CD8-positive, alpha-beta memory T cell (primary cell): ENCODE measurements at regions not wholly inside any gene's neighbourhood (a gene's known extent, or its start where the extent isn't known, plus 50 kb on each side); places are given as distances from the start of the nearest gene placed in this dataset.

ENCODE experiments used
- CTCF ChIA-PET: fragments of 350-600 bp; sonication (Branson Sonifier 250); formaldehyde crosslinking; loops from one replicate; lab custom pipeline; 2021; ENCODE audit warnings: antibody characterized with exemption; lab: Charles Lee
- POLR2A ChIA-PET: fragments of 350-600 bp; sonication (Branson Sonifier 250); formaldehyde crosslinking; loops from one replicate; lab custom pipeline; 2021; ENCODE audit warnings: antibody characterized with exemption; lab: Charles Lee
- DNase-seq, 5 donors: peaks; one replicate each; pipeline versions ENCODE4 v3.0.0 to v3.0.0-alpha.2; 2020 to 2022; ENCODE audit warnings: mixed read lengths in 1 of 5
- H3K27ac ChIP-seq: one replicate; pipeline ENCODE4 v1.7.0; 2013; ENCODE audit warnings: low read depth, mild to moderate bottlenecking, low read length, moderate library complexity
- H3K27me3 ChIP-seq: 2 replicates; pipeline ENCODE4 v1.7.0; 2013; ENCODE audit warnings: low read length, mild to moderate bottlenecking; ENCODE audit not compliant: insufficient read depth, poor library complexity, severe bottlenecking
- H3K36me3 ChIP-seq: 2 replicates; pipeline ENCODE4 v1.7.0; 2013; ENCODE audit warnings: mild to moderate bottlenecking, low read length, moderate library complexity; ENCODE audit not compliant: insufficient read depth
- H3K4me1 ChIP-seq: 2 replicates; pipeline ENCODE4 v1.7.0; 2013; ENCODE audit warnings: mild to moderate bottlenecking, low read length, moderate library complexity; ENCODE audit not compliant: insufficient read depth
- H3K4me3 ChIP-seq: 2 replicates; pipeline ENCODE4 v1.7.0; 2013; ENCODE audit warnings: mild to moderate bottlenecking, low read length
- H3K9me3 ChIP-seq: 2 replicates; pipeline ENCODE4 v1.7.0; 2013; ENCODE audit warnings: mild to moderate bottlenecking, low read length
- H3K27ac Mint-ChIP-seq, 8 donors: one replicate each; pipeline ENCODE4 v1.8.0; 2020 to 2021; ENCODE audit warnings: mixed read lengths in 8 of 8, mild to moderate bottlenecking in 6 of 8, inconsistent platforms in 3 of 8, moderate library complexity in 3 of 8
- H3K27me3 Mint-ChIP-seq, 2 donors: one replicate each; pipeline ENCODE4 v1.8.0; 2020 to 2021; ENCODE audit warnings: mixed read lengths in 2 of 2, mild to moderate bottlenecking in 1 of 2, moderate library complexity in 1 of 2
- H3K36me3 Mint-ChIP-seq, 3 donors: one replicate each; pipeline ENCODE4 v1.8.0; 2020 to 2021; ENCODE audit warnings: mixed read lengths in 3 of 3, inconsistent platforms in 1 of 3, mild to moderate bottlenecking in 1 of 3
- H3K4me1 Mint-ChIP-seq, 3 donors: one replicate each; pipeline ENCODE4 v1.8.0; 2020 to 2021; ENCODE audit warnings: mixed read lengths in 3 of 3, inconsistent platforms in 1 of 3, mild to moderate bottlenecking in 1 of 3
- H3K4me3 Mint-ChIP-seq, 7 donors: one replicate each; pipeline ENCODE4 v1.8.0; 2020 to 2021; ENCODE audit warnings: mixed read lengths in 7 of 7, mild to moderate bottlenecking in 6 of 7, moderate library complexity in 4 of 7, inconsistent platforms in 2 of 7
- H3K9me3 Mint-ChIP-seq, 5 donors: one replicate each; pipeline ENCODE4 v1.8.0; 2020 to 2022; ENCODE audit warnings: mixed read lengths in 5 of 5, mild to moderate bottlenecking in 3 of 5, moderate library complexity in 2 of 5, inconsistent platforms in 1 of 5

DNA sequence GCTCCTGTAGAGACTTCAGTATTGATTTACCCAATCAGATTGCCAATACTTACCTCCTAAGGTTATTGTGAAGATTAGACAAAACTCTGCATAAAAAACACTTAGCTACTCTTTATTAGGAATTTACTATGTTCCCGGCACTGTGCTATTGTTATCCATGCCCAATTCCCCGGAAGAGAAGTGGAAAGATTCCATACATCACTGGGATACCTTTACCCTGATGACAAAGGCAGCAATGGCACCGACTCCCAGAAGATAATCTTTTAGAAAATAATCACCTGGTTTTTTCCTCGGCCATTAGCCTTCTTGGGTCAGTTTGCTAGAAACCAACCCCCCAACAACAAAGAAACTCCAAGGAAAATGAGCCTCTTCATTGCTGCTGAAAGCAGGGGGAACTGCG lies 226.0 kb downstream of the SNX18 start:
- Mint-ChIP-seq H3K27ac (peak overlapping the region in 7 of 8 donors; percentile 14 to 93 (median 71)), H3K4me1 (peaks cover 38 to 57% (median 51%) of the 10 kb centered on the region in 3 donors), H3K9me3 (no peaks in the 10 kb centered on the region), H3K36me3 (peaks cover 0 to under 1% (median 0%) of the 10 kb centered on the region in 3 donors), H3K4me3 (peak overlapping the region in 3 of 7 donors; percentile 24 to 77 (median 37)), H3K27me3 (peaks cover 0 to 2% of the 10 kb centered on the region in 2 donors)
- DNase-seq = no peak
- Histone ChIP-seq H3K27me3 (no peaks in the 10 kb centered on the region), H3K36me3 (no peaks in the 10 kb centered on the region), H3K4me3 (no peak overlapping the region), H3K4me1 (peaks cover 37% of the 10 kb centered on the region), H3K27ac (peak overlapping the region; percentile 8), H3K9me3 (no peaks in the 10 kb centered on the region)
- POLR2A ChIA-PET = interaction anchor here (0.6 to 2.0 kb wide), 3 partner anchors 15 to 133 kb away, joined by 3 to 9 read pairs (median 7); no protein-coding TSS in a partner anchor
- CTCF ChIA-PET = interaction anchor here (0.8 to 2.2 kb wide), 11 partner anchors 9 to 226 kb away, joined by 3 to 10 read pairs (median 5); partner anchors contain the start of gene SNX18

DNA sequence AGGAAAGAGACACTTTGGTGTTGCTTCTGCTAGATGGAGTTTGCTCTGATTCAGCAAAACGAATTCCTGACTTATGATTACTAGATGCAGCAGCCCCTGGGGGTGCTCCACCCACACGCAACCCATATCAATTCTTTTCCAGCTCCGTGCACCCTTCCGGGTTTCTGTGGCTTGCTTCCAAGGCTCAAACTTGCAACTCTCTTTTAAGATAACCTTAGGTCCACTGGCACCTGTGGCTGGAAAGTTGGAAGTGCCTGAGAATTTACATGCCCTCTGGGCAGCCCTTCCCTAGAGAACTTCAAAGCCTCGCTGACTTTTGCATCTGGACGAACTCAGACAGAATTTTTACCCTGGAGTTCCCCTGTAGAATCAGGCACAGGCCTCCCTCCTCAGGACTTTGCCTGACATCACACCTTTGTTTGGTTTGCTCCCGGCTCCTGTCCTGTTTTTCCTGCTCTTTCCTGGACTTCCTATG lies 224.9 kb downstream of the SNX18 start:
- Histone ChIP-seq H3K4me3 (peak overlapping the region; percentile 9), H3K27me3 (no peaks in the 10 kb centered on the region), H3K4me1 (peaks cover 37% of the 10 kb centered on the region), H3K9me3 (no peaks in the 10 kb centered on the region), H3K36me3 (no peaks in the 10 kb centered on the region), H3K27ac (no peak overlapping the region)
- ChIA-PET CTCF (interaction anchor here (1.2 kb wide), 2 partner anchors 9 to 224 kb away, joined by 3 read pairs; partner anchors contain the start of gene SNX18), POLR2A (no interaction called here)
- Mint-ChIP-seq H3K4me1 (peaks cover 41 to 61% (median 56%) of the 10 kb centered on the region in 3 donors), H3K9me3 (no peaks in the 10 kb centered on the region), H3K27me3 (peaks cover 0 to 4% of the 10 kb centered on the region in 2 donors), H3K27ac (peak overlapping the region in 2 of 8 donors; percentile 26 to 48), H3K36me3 (peaks cover 0 to 3% (median 0%) of the 10 kb centered on the region in 3 donors), H3K4me3 (peak overlapping the region in 1 of 7 donors; percentile 46)
- DNase-seq = no peak

DNA sequence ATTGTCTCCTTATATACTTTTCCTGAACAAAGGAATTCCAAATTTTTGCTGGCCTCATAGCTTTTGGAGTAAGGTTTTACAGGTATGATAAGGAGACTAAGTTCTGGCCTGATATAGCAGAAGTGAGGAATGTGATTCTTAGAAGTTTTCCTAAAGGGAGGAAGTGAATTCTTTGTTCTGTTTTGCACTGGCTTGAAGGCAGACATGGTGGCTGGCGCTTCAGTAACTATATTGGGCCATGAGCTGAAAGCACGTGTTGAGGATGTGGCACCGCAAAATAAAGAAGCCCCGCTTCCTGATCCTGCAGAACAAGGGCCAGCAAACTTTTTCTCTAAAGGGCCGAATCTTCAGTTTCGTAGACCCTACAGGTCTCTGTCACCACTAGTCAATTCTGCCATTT lies 224.2 kb downstream of the SNX18 start:
- DNase-seq = no peak
- CTCF ChIA-PET = interaction anchor here (1.2 kb wide), 2 partner anchors 8 to 224 kb away, joined by 3 read pairs; partner anchors contain the start of gene SNX18
- H3K27me3 Mint-ChIP-seq = peaks cover 0 to 4% of the 10 kb centered on the region in 2 donors
- H3K4me1 Mint-ChIP-seq = peaks cover 41 to 61% (median 56%) of the 10 kb centered on the region in 3 donors
- H3K4me1 ChIP-seq = peaks cover 37% of the 10 kb centered on the region
- no peak overlapping the region for H3K27ac Mint-ChIP-seq
- no peak overlapping the region for H3K4me3 ChIP-seq
- no peak overlapping the region for H3K27ac ChIP-seq
- no peaks in the 10 kb centered on the region for H3K27me3 ChIP-seq
- H3K4me3 Mint-ChIP-seq = no peak overlapping the region
- peaks cover 0 to 3% (median 0%) of the 10 kb centered on the region in 3 donors for H3K36me3 Mint-ChIP-seq
- H3K9me3 ChIP-seq = no peaks in the 10 kb centered on the region
- H3K36me3 ChIP-seq = no peaks in the 10 kb centered on the region
- POLR2A ChIA-PET = no interaction called here
- no peaks in the 10 kb centered on the region for H3K9me3 Mint-ChIP-seq

DNA sequence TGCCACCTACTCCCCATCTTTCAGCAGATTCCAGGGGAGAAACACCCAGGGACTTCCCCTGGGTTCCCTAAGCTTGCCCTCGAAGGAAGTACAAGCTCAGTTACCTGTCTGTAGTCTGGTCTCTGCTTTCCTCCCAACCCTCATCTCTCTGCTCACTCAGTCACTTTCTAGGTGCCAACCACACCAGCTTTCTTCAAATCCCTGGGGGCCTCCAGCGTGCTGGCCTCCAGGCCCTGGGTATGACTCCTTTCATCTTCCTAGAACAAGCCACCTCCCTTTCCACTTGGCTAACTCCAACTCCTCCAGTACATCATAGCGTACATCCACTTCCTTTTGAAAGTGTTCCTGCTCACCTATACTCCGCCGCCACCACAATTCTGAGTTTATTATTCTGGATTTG lies 222.6 kb downstream of the SNX18 start:
- ChIA-PET POLR2A (no interaction called here), CTCF (no interaction called here)
- Histone ChIP-seq H3K27me3 (no peaks in the 10 kb centered on the region), H3K27ac (no peak overlapping the region), H3K9me3 (no peaks in the 10 kb centered on the region), H3K4me3 (no peak overlapping the region), H3K4me1 (peaks cover 30% of the 10 kb centered on the region), H3K36me3 (no peaks in the 10 kb centered on the region)
- no peak overlapping the region for H3K27ac Mint-ChIP-seq
- no peak overlapping the region for H3K4me3 Mint-ChIP-seq
- no peaks in the 10 kb centered on the region for H3K9me3 Mint-ChIP-seq
- no peak for DNase-seq
- peaks cover 0 to 3% (median 0%) of the 10 kb centered on the region in 3 donors for H3K36me3 Mint-ChIP-seq
- peaks cover 0 to 4% of the 10 kb centered on the region in 2 donors for H3K27me3 Mint-ChIP-seq
- peaks cover 32 to 50% (median 43%) of the 10 kb centered on the region in 3 donors for H3K4me1 Mint-ChIP-seq

DNA sequence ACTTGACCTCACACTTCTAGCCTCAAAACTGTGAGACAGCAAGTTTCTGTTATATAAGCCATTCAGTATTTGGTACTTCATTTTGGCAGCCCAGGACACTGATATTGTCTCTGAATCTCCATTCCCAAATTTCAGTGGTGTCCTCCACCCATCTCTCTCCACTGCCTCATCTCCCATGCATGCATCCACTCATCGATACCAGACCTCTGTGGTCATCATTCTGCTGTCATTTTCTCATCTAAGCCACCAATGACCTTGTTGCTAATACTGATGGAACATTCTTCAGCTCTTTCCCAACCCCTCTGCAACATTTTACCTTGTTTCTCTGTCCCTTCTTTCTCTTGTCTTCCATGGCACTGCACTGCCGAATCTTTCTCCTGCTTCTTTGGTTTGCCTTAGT lies 221.8 kb downstream of the SNX18 start:
- Mint-ChIP-seq H3K27me3 (peaks cover 0 to 4% of the 10 kb centered on the region in 2 donors), H3K27ac (no peak overlapping the region), H3K9me3 (no peaks in the 10 kb centered on the region), H3K4me1 (peaks cover 26 to 42% (median 36%) of the 10 kb centered on the region in 3 donors), H3K4me3 (no peak overlapping the region), H3K36me3 (peaks cover 0 to 4% (median 0%) of the 10 kb centered on the region in 3 donors)
- no peaks in the 10 kb centered on the region for H3K9me3 ChIP-seq
- no peaks in the 10 kb centered on the region for H3K36me3 ChIP-seq
- POLR2A ChIA-PET = no interaction called here
- no peak for DNase-seq
- H3K27me3 ChIP-seq = no peaks in the 10 kb centered on the region
- CTCF ChIA-PET = no interaction called here
- H3K27ac ChIP-seq = no peak overlapping the region
- peaks cover 22% of the 10 kb centered on the region for H3K4me1 ChIP-seq
- H3K4me3 ChIP-seq = no peak overlapping the region

DNA sequence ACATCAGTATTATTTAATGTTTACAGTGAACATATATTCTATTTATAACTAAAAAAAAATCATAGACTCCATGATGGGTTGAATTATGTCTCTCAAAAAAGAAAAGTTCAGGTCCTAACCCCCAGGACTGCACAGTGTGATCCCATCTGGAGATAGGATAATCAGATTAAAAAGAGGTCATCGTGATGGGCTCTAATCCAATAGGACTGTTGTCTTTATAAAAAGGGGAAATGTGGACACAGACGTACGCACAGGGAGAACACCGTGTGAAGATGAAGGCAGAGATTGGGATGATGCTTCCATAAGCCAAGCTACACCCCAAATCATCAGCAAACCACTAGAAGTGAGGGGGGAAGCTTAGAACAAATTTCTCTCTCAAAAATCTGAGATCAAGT lies 221.4 kb downstream of the SNX18 start:
- DNase-seq = no peak
- Histone ChIP-seq H3K36me3 (no peaks in the 10 kb centered on the region), H3K9me3 (no peaks in the 10 kb centered on the region), H3K4me3 (no peak overlapping the region), H3K27ac (peak overlapping the region; percentile 53), H3K27me3 (no peaks in the 10 kb centered on the region), H3K4me1 (peaks cover 18% of the 10 kb centered on the region)
- H3K4me1 Mint-ChIP-seq = peaks cover 22 to 38% (median 32%) of the 10 kb centered on the region in 3 donors
- CTCF ChIA-PET = no interaction called here
- no peak overlapping the region for H3K27ac Mint-ChIP-seq
- H3K36me3 Mint-ChIP-seq = peaks cover 0 to 4% (median 0%) of the 10 kb centered on the region in 3 donors
- H3K27me3 Mint-ChIP-seq = peaks cover 0 to 5% of the 10 kb centered on the region in 2 donors
- POLR2A ChIA-PET = no interaction called here
- H3K9me3 Mint-ChIP-seq = no peaks in the 10 kb centered on the region
- H3K4me3 Mint-ChIP-seq = no peak overlapping the region

DNA sequence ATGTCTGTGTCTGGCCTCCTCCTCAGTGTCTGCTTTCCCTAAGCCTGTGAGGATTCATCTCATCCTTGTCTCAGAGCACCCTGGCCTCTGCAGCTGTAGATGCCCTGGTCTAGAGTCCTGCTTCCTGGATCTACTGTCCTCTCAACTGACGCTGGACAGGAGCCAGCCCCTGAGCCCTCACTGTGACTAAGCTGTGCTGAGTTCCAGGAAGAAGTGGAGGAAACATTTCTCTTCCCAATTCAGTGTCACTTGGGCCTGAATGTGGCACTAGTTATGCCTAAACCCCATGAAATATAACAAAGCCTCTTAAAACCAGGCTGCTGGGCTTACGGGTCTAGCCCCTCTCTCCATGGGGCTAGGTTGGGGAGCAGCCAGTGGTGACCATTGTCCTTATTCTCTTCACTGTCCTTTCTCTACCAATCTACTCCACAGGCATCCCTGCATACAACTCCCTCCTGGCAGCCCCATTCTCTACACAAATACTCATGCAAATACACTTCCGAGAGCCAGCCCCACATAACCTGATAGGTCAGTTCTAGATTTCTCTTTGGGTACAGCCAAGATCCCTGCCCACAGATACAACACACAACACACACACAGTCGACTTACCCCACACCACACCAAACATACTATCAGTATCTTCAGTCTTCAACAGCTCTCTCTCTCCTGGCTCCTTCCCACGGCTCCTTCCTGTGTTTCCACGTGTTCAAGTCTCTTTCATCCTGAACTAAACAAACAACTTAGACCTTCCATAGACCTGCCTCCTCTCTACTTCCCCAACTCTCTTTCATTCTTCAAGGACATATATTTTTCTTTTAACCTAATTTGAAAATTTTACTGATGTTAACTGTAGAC lies 220.8 kb downstream of the SNX18 start:
- DNase-seq = no peak
- ChIA-PET POLR2A (no interaction called here), CTCF (no interaction called here)
- Histone ChIP-seq H3K9me3 (no peaks in the 10 kb centered on the region), H3K27ac (peak overlapping the region; percentile 53), H3K27me3 (no peaks in the 10 kb centered on the region), H3K36me3 (no peaks in the 10 kb centered on the region), H3K4me3 (no peak overlapping the region), H3K4me1 (peaks cover 12% of the 10 kb centered on the region)
- Mint-ChIP-seq H3K27me3 (peaks cover 0 to 5% of the 10 kb centered on the region in 2 donors), H3K27ac (peak overlapping the region in 1 of 8 donors; percentile 61), H3K9me3 (no peaks in the 10 kb centered on the region), H3K4me1 (peaks cover 16 to 32% (median 25%) of the 10 kb centered on the region in 3 donors), H3K4me3 (no peak overlapping the region), H3K36me3 (peaks cover 0 to 4% (median 0%) of the 10 kb centered on the region in 3 donors)
